Esophagus muscularis mucosa (tissue), 4 donors: ENCODE measurements at regions not wholly inside any gene's neighbourhood (a gene's known extent, or its start where the extent isn't known, plus 50 kb on each side); places are given as distances from the start of the nearest gene placed in this dataset.

Source experiments
- DNase-seq: peaks from one replicate; pipeline ENCODE4 v3.0.0-alpha.2; 2017; ENCODE audit errors: extremely low spot score
- H3K27ac ChIP-seq, 4 donors: fragments of 200-600 bp; sonication (generic); replicated peaks in 1 of 4; 1 replicate in 3 of 4; 2 replicates in 1 of 4; pipeline ENCODE4 v1.5.1; 2016 to 2019; ENCODE audit warnings: mild to moderate bottlenecking in 1 of 4
- H3K27me3 ChIP-seq, 4 donors: fragments of 200-600 bp; sonication (generic); one replicate each; pipeline versions ENCODE4 v1.5.1 to v1.6.0; 2016 to 2019
- H3K36me3 ChIP-seq, 4 donors: fragments of 200-600 bp; sonication (generic); one replicate each; pipeline ENCODE4 v1.5.1; 2016 to 2019
- H3K4me1 ChIP-seq, 4 donors: fragments of 200-600 bp; sonication (generic); one replicate each; pipeline ENCODE4 v1.5.1; 2016 to 2019
- H3K4me3 ChIP-seq, 4 donors: fragments of 200-600 bp; sonication (generic); 1 replicate in 2 of 4; 2 replicates in 2 of 4; pipeline ENCODE4 v1.5.1; 2016 to 2019; ENCODE audit warnings: mild to moderate bottlenecking in 4 of 4, moderate library complexity in 1 of 4
- H3K9me3 ChIP-seq, 4 donors: fragments of 200-600 bp; sonication (generic); 1 replicate in 3 of 4; 2 replicates in 1 of 4; pipeline ENCODE4 v1.5.1; 2016 to 2019
- EP300 ChIP-seq: sonication (generic); formaldehyde crosslinking; IDR thresholded peaks from one replicate; pipeline ENCODE4 v1.6.1; 2017; ENCODE audit warnings: antibody characterized with exemption
- POLR2A ChIP-seq: fragments of 450-650 bp; IDR thresholded peaks from one replicate; pipeline ENCODE4 v1.6.1; 2017; ENCODE audit warnings: antibody characterized with exemption, moderate library complexity, mild to moderate bottlenecking, low read depth
- POLR2AphosphoS5 ChIP-seq, 2 donors: sonication (generic); formaldehyde crosslinking; IDR thresholded peaks; one replicate each; pipeline ENCODE4 v1.6.1; 2017; ENCODE audit warnings: antibody characterized with exemption in 2 of 2
- WGBS: methylation state at CpG from one replicate; pipeline ENCODE4 v1.1.5; 2018; 5-methylcytosine and 5-hydroxymethylcytosine counted together
- intact Hi-C: fragments of 100-400 bp; cut with DNase I; formaldehyde crosslinking; loops from one replicate; pipeline ENCODE4 v1.15.1; 2023
- TF ChIP-seq, protein P1 (sequence below), 3 experiments: fragments of 200-600 bp in 2 of 3; fragments of 450-650 bp in 1 of 3; sonication (generic) in 2 of 3; IDR thresholded peaks; one replicate each; pipeline ENCODE4 v1.5.1; 2017 to 2019; ENCODE audit warnings: antibody characterized with exemption in 3 of 3, mild to moderate bottlenecking in 2 of 3, moderate library complexity in 1 of 3

DNA sequence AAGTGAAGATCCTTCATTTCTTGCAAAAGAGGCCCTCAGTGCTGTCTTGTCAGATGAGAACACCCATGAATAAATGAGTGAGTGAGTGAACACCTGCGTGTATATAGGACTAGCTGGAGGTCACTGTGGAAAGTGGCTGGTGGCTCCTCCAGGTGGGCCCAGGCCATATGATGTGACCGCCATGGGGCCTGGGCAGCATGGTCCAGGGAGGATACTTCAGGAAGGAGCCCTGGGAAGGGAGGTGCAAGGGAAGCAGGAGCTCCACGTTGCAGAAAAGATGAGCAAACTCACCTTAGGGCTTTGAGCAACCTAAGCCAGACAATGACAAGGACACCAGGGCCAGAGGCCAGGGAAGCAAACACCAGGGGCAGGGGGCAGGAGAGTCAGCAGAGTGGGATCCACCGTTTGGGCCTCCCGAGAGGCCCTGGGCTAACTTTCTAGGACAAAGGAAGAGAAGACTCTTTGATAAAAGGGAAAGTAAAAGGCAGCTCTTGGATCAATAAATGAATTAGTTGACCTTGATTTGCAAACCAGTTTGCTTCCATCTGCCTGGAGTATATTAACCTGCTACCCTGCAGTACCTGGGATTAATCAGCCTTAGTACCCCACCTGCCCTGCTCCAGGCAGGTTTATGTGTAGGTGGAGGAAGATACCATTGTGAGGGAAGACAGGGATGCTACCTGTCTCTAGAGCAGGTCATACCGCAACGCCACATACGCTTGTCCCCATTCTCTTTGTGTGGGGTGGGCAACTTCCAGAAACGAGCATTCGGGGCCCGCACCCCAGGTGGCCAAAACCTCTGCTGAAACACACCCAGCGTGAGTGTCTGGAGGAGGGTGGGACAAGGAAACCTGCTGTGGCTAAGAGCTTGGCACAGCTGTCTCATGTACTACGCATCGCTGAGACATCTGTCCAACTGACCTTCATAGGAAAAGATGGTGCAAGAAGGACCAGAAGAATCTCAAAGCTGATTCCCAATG, 51.4 kb upstream of the OLFM1 start:
- Histone ChIP-seq H3K4me1 (no peaks in the 10 kb centered on the region), H3K27me3 (peaks cover 0 to 58% (median 0%) of the 10 kb centered on the region in 4 donors), H3K9me3 (no peaks in the 10 kb centered on the region), H3K27ac (no peak overlapping the region), H3K36me3 (no peaks in the 10 kb centered on the region), H3K4me3 (no peak overlapping the region)
- intact Hi-C loops = no loop called here
- WGBS = 80% methylated on average over 10 of the region's 14 CpGs
- TF ChIP-seq POLR2AphosphoS5 (IDR thresholded peaks at IDR 0.05) = no peak
- no peak for TF ChIP-seq POLR2A
- TF ChIP-seq, protein P1, sequence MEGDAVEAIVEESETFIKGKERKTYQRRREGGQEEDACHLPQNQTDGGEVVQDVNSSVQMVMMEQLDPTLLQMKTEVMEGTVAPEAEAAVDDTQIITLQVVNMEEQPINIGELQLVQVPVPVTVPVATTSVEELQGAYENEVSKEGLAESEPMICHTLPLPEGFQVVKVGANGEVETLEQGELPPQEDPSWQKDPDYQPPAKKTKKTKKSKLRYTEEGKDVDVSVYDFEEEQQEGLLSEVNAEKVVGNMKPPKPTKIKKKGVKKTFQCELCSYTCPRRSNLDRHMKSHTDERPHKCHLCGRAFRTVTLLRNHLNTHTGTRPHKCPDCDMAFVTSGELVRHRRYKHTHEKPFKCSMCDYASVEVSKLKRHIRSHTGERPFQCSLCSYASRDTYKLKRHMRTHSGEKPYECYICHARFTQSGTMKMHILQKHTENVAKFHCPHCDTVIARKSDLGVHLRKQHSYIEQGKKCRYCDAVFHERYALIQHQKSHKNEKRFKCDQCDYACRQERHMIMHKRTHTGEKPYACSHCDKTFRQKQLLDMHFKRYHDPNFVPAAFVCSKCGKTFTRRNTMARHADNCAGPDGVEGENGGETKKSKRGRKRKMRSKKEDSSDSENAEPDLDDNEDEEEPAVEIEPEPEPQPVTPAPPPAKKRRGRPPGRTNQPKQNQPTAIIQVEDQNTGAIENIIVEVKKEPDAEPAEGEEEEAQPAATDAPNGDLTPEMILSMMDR (IDR thresholded peaks at IDR 0.05) = no peak
- no peak for TF ChIP-seq EP300
- no peak for DNase-seq

DNA sequence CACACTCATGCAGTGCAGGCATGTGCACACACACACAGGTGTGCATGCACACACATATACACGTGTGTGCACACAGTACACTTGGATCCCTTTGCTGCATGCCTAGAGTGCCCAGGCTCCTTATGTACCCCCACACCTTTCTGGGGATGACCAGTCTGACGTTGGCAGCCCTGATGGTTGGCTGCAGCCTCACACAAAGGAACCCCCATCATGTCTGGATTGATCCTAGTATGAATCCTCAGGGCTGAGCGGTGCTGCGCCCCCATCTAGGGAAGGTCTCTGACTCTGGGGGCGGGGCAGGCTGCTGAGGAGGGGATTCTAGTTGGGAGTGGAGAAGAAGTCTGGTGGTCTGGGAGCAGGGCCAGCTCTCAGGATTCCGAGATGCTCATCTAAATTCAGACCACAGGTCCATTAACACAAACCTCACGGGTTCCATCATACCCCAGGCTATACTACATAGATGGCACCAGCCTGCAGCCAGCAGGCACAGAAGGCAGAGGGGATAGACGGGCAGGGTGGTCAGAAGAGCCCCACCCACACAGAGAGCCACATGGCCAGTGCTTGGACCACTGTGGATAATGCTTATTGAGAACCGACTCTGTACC, 50.5 kb upstream of the OLFM1 start:
- no peaks in the 10 kb centered on the region for H3K9me3 ChIP-seq
- intact Hi-C loops = no loop called here
- DNase-seq = no peak
- 77% methylated on average over 7 of the region's 9 CpGs for WGBS
- peaks cover 0 to 58% (median 0%) of the 10 kb centered on the region in 4 donors for H3K27me3 ChIP-seq
- TF ChIP-seq, protein P1 (IDR thresholded peaks at IDR 0.05) = no peak
- TF ChIP-seq EP300 (no peak), POLR2A (no peak), POLR2AphosphoS5 (IDR thresholded peaks at IDR 0.05) (no peak)
- H3K27ac ChIP-seq = no peak overlapping the region
- H3K36me3 ChIP-seq = no peaks in the 10 kb centered on the region
- H3K4me1 ChIP-seq = no peaks in the 10 kb centered on the region
- H3K4me3 ChIP-seq = no peak overlapping the region

DNA sequence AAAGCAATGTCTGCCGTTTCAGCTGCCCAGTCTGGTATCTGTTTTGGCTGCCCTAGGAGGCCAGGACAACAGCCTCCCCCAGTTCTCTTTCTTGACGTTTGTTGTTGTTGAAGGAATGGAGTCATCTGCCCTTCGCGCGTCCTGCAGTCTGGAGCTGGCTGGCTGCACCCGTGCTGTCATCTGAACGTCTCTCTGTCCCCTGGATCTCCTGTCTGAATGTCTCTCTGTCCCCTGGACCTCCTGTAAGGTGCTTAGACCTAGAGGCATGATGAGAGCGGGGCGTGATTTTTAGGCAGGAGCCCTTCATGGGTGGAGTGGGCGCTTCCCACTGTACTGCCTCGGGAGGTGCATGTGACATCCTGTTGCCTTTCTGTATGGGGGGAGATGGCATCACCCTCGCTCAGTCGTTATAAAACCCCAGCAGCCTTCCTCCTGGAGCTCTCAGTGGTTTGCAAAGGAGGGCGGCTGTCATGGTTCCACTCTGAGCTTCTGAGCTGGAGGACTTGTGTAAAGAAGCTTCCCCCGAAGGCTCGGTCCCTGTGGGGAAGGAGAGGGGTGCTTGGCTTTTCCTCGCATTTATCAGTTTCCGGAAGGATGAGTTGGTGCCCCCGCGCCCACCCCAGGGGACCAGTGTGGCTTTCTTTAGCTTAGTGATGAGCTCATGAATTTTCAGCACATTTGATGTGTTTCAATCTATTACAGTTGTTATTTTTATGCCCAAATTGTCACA, 49.8 kb upstream of the OLFM1 start:
- intact Hi-C loops = no loop called here
- TF ChIP-seq, protein P1 (IDR thresholded peaks at IDR 0.05) = no peak
- TF ChIP-seq POLR2AphosphoS5 (IDR thresholded peaks at IDR 0.05) (no peak), EP300 (no peak), POLR2A (no peak)
- Histone ChIP-seq H3K4me1 (no peaks in the 10 kb centered on the region), H3K4me3 (no peak overlapping the region), H3K9me3 (no peaks in the 10 kb centered on the region), H3K27ac (no peak overlapping the region), H3K27me3 (peaks cover 0 to 54% (median 0%) of the 10 kb centered on the region in 4 donors), H3K36me3 (no peaks in the 10 kb centered on the region)
- 73% methylated on average over 19 of the region's 20 CpGs for WGBS
- no peak for DNase-seq
